H1 (cell line): ENCODE measurements at regions not wholly inside any gene's neighbourhood (a gene's known extent, or its start where the extent isn't known, plus 50 kb on each side); places are given as distances from the start of the nearest gene placed in this dataset.

Source experiments
- CTCF ChIA-PET: fragments of 300-600 bp; sonication (Branson Sonifier 250); formaldehyde crosslinking; loops from one replicate; lab custom pipeline; 2021; ENCODE audit not compliant: partially characterized antibody; lab: Charles Lee
- POLR2A ChIA-PET: fragments of 300-600 bp; sonication (Branson Sonifier 250); formaldehyde crosslinking; loops from one replicate; lab custom pipeline; 2021; ENCODE audit warnings: inconsistent platforms; ENCODE audit not compliant: partially characterized antibody; lab: Charles Lee
- DNase-seq, 2 experiments: peaks; one replicate each; pipeline versions ENCODE4 v3.0.0 to v3.0.0-alpha.2; 2010 to 2022; ENCODE audit warnings: low spot score in 2 of 2, low read depth in 1 of 2, mixed read lengths in 1 of 2
- FAIRE-seq: peaks from 2 replicates; lab custom pipeline; 2011; peaks lifted over from hg19 to GRCh38; lab: Jason Lieb, UNC
- H2AFZ ChIP-seq: 2 replicates; pipeline ENCODE4 v1.8.1; 2012; ENCODE audit warnings: low read length, inconsistent platforms
- H2AK5ac ChIP-seq: 2 replicates; pipeline ENCODE4 v1.6.1; 2013; ENCODE audit warnings: low read depth, low read length
- H2BK120ac ChIP-seq: replicated peaks from 2 replicates; pipeline ENCODE3; 2013; ENCODE audit warnings: low read depth, low read length, inconsistent platforms
- H2BK12ac ChIP-seq: 2 replicates; pipeline ENCODE4 v1.6.1; 2013; ENCODE audit warnings: low read depth, low read length
- H2BK15ac ChIP-seq: 2 replicates; pipeline ENCODE4 v1.6.1; 2013; ENCODE audit warnings: low read length
- H2BK20ac ChIP-seq: 2 replicates; pipeline ENCODE4 v1.6.1; 2013; ENCODE audit warnings: low read length
- H2BK5ac ChIP-seq: 2 replicates; pipeline ENCODE4 v1.6.1; 2013; ENCODE audit warnings: low read depth, low read length
- H3K14ac ChIP-seq: 2 replicates; pipeline ENCODE4 v1.6.1; 2013; ENCODE audit warnings: inconsistent platforms; ENCODE audit not compliant: insufficient read length
- H3K18ac ChIP-seq: 2 replicates; pipeline ENCODE4 v1.6.1; 2013; ENCODE audit warnings: low read length; ENCODE audit errors: extremely low read depth
- H3K23ac ChIP-seq: 2 replicates; pipeline ENCODE4 v1.6.1; 2013; ENCODE audit warnings: inconsistent platforms; ENCODE audit not compliant: insufficient read length
- H3K23me2 ChIP-seq: 2 replicates; pipeline ENCODE4 v1.6.1; 2013; ENCODE audit warnings: low read depth, low read length
- H3K27ac ChIP-seq: 2 replicates; pipeline ENCODE4 v1.6.1; 2011; ENCODE audit warnings: low read depth, low read length, inconsistent platforms
- H3K27me3 ChIP-seq, 4 experiments: replicated peaks in 1 of 4; 1 replicate in 1 of 4; 2 replicates in 3 of 4; pipeline versions ENCODE4 v1.6.1 to v1.8.1; 2011 to 2013; ENCODE audit warnings: low read length in 3 of 4, mild to moderate bottlenecking in 3 of 4, inconsistent platforms in 2 of 4, mixed read lengths in 2 of 4, moderate library complexity in 1 of 4; ENCODE audit not compliant: control insufficient read depth in 3 of 4, insufficient read depth in 3 of 4; ENCODE audit errors: extremely low read depth in 1 of 4
- H3K36me3 ChIP-seq, 4 experiments: 2 replicates each; pipeline versions ENCODE4 v1.6.1 to v1.8.1; 2011 to 2013; ENCODE audit warnings: mild to moderate bottlenecking in 4 of 4, low read length in 3 of 4, moderate library complexity in 2 of 4, control low read depth in 1 of 4, inconsistent platforms in 1 of 4; ENCODE audit not compliant: insufficient read depth in 4 of 4, control insufficient read depth in 2 of 4
- H3K4ac ChIP-seq: replicated peaks from 2 replicates; pipeline ENCODE3; 2013; ENCODE audit warnings: low read length, low read depth, mixed read lengths, inconsistent platforms; ENCODE audit not compliant: insufficient read length
- H3K4me1 ChIP-seq, 4 experiments: replicated peaks in 1 of 4; 1 replicate in 1 of 4; 2 replicates in 3 of 4; pipeline versions ENCODE4 v1.6.1 to v1.8.1; 2011 to 2013; ENCODE audit warnings: low read length in 3 of 4, inconsistent platforms in 2 of 4, mixed read lengths in 1 of 4; ENCODE audit not compliant: insufficient read depth in 4 of 4, control insufficient read depth in 3 of 4
- H3K4me2 ChIP-seq, 2 experiments: 2 replicates each; pipeline versions ENCODE4 v1.6.1 to v1.8.1; 2011 to 2013; ENCODE audit warnings: low read depth in 2 of 2, low read length in 2 of 2, control low read depth in 1 of 2, inconsistent platforms in 1 of 2, mild to moderate bottlenecking in 1 of 2; ENCODE audit not compliant: insufficient read depth in 1 of 2
- H3K4me3 ChIP-seq, 4 experiments: fragments of 200-600, 300-600 bp in 1 of 4; sonication (generic), shearing (Covaris generic), sonication (Bioruptor Twin) in 1 of 4; 2 replicates each; pipeline versions ENCODE4 v1.5.1 to v1.8.1; 2011 to 2016; ENCODE audit warnings: low read length in 4 of 4, low read depth in 3 of 4, control low read depth in 2 of 4, inconsistent platforms in 2 of 4, mild to moderate bottlenecking in 2 of 4, mixed read lengths in 1 of 4, moderate library complexity in 1 of 4; ENCODE audit not compliant: insufficient read depth in 2 of 4; ENCODE audit errors: extremely low read depth in 1 of 4
- H3K56ac ChIP-seq: replicated peaks from 2 replicates; pipeline ENCODE3; 2013; ENCODE audit warnings: low read depth, mild to moderate bottlenecking, mixed read lengths, low read length, inconsistent platforms; ENCODE audit not compliant: insufficient read length
- H3K79me1 ChIP-seq: 2 replicates; pipeline ENCODE4 v1.6.1; 2013; ENCODE audit warnings: low read depth, low read length, control low read depth
- H3K79me2 ChIP-seq, 2 experiments: 2 replicates each; pipeline versions ENCODE4 v1.6.1 to v1.8.1; 2012 to 2013; ENCODE audit warnings: low read length in 2 of 2, mild to moderate bottlenecking in 2 of 2, inconsistent platforms in 1 of 2; ENCODE audit not compliant: insufficient read depth in 2 of 2, control insufficient read depth in 1 of 2
- H3K9ac ChIP-seq, 4 experiments: replicated peaks in 1 of 4; 1 replicate in 1 of 4; 2 replicates in 3 of 4; pipeline versions ENCODE4 v1.6.1 to v1.8.1; 2011 to 2013; ENCODE audit warnings: low read depth in 3 of 4, low read length in 3 of 4, control low read depth in 2 of 4, mild to moderate bottlenecking in 2 of 4, moderate library complexity in 2 of 4, inconsistent platforms in 1 of 4; ENCODE audit errors: extremely low read depth in 1 of 4
- H3K9me3 ChIP-seq, 2 experiments: 2 replicates each; pipeline versions ENCODE4 v1.6.1 to v1.8.1; 2012 to 2013; ENCODE audit warnings: mild to moderate bottlenecking in 2 of 2, moderate library complexity in 2 of 2, control low read depth in 1 of 2, inconsistent platforms in 1 of 2, low read depth in 1 of 2, low read length in 1 of 2, mixed read lengths in 1 of 2; ENCODE audit not compliant: insufficient read depth in 2 of 2
- H4K20me1 ChIP-seq, 2 experiments: replicated peaks in 1 of 2; 2 replicates each; pipeline versions ENCODE3 to v1.8.1; 2011 to 2013; ENCODE audit warnings: inconsistent platforms in 2 of 2, low read length in 2 of 2, mild to moderate bottlenecking in 1 of 2; ENCODE audit not compliant: insufficient read depth in 2 of 2, control insufficient read depth in 1 of 2
- H4K5ac ChIP-seq: 2 replicates; pipeline ENCODE4 v1.6.1; 2013; ENCODE audit warnings: low read length, low read depth, mixed read lengths, inconsistent platforms; ENCODE audit not compliant: insufficient read length
- H4K8ac ChIP-seq: 2 replicates; pipeline ENCODE4 v1.8.0; 2013; ENCODE audit warnings: mild to moderate bottlenecking, moderate library complexity, low read length, inconsistent platforms; ENCODE audit not compliant: insufficient read depth; ENCODE audit errors: extremely low read depth
- H4K91ac ChIP-seq: replicated peaks from 2 replicates; pipeline ENCODE3; 2013; ENCODE audit warnings: low read length, mixed read lengths, inconsistent platforms; ENCODE audit not compliant: insufficient read length
- CBX8 ChIP-seq: fragments of 300-800, 300-1000 bp; sonication (generic); IDR thresholded peaks from 2 replicates; pipeline ENCODE4 v1.7.1; 2016; ENCODE audit warnings: low read depth, low read length, borderline replicate concordance
- POU5F1 ChIP-seq: IDR thresholded peaks from 2 replicates; pipeline ENCODE4 v1.6.1; 2011; ENCODE audit warnings: low read depth, mild to moderate bottlenecking, low read length, moderate library complexity
- RFX5 ChIP-seq: IDR thresholded peaks from 2 replicates; pipeline ENCODE4 v1.6.1; 2011; ENCODE audit warnings: low read depth, low read length, improper control_type of control experiment, borderline replicate concordance
- SP1 ChIP-seq: IDR thresholded peaks from 2 replicates; pipeline ENCODE4 v1.6.1; 2011; ENCODE audit warnings: low read depth, low read length
- TAF7 ChIP-seq: optimal IDR thresholded peaks from 2 replicates; pipeline ENCODE3; 2011; ENCODE audit warnings: low read depth, mild to moderate bottlenecking, inconsistent platforms, low read length, moderate library complexity, borderline replicate concordance
- WGBS, 2 experiments: shearing (Covaris generic) in 1 of 2; methylation state at CpG; one replicate each; pipeline versions ENCODE4 v1.1.6 to v1.1.7; 2013 to 2015; ENCODE audit warnings: low lambda C conversion rate in 2 of 2, mixed read lengths in 2 of 2, inconsistent platforms in 1 of 2, low coverage in 1 of 2, missing lambda C conversion rate in 1 of 2; ENCODE audit not compliant: insufficient replicate concordance in 2 of 2, insufficient coverage in 1 of 2, insufficient read length in 1 of 2; ENCODE audit errors: extremely low coverage in 1 of 2, missing lambda C conversion rate in 1 of 2; 5-methylcytosine and 5-hydroxymethylcytosine counted together
- TF ChIP-seq, protein P1 (sequence below): IDR thresholded peaks from 2 replicates; pipeline ENCODE4 v1.6.1; 2012; ENCODE audit warnings: low read length, inconsistent platforms
- TF ChIP-seq, protein P2 (sequence below): IDR thresholded peaks from 2 replicates; pipeline ENCODE4 v1.6.1; 2012; ENCODE audit warnings: inconsistent platforms

DNA sequence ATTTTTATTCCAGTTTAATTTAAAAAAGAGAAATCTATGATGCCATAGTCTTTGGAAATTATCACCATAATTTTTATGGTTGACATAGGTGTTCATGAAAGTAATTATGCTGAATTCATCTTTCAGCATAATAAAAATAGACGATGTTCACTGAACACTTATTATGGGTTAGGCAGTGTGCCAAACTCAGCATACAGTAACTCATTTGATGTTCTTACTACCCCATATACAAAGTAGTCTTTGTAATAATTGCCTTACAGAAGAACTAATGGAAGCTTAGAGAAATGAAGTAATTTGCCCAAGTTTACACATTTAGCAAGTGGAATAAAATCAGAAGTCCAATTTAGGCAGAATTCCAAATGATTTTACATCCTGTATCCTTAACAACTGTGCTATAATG, 852.2 kb upstream of the GOT2 start:
- H2BK5ac ChIP-seq: no peak overlapping the region
- no peaks in the 10 kb centered on the region for H3K36me3 ChIP-seq
- no peak overlapping the region for H3K4me3 ChIP-seq
- no peak overlapping the region for H2BK120ac ChIP-seq
- H3K4me1 ChIP-seq: no peaks in the 10 kb centered on the region
- no peak overlapping the region for H2AFZ ChIP-seq
- TF ChIP-seq CBX8 (no peak), SP1 (no peak), POU5F1 (no peak), TAF7 (no peak), RFX5 (no peak)
- TF ChIP-seq, protein P1, sequence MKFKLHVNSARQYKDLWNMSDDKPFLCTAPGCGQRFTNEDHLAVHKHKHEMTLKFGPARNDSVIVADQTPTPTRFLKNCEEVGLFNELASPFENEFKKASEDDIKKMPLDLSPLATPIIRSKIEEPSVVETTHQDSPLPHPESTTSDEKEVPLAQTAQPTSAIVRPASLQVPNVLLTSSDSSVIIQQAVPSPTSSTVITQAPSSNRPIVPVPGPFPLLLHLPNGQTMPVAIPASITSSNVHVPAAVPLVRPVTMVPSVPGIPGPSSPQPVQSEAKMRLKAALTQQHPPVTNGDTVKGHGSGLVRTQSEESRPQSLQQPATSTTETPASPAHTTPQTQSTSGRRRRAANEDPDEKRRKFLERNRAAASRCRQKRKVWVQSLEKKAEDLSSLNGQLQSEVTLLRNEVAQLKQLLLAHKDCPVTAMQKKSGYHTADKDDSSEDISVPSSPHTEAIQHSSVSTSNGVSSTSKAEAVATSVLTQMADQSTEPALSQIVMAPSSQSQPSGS: no peak
- TF ChIP-seq, protein P2, sequence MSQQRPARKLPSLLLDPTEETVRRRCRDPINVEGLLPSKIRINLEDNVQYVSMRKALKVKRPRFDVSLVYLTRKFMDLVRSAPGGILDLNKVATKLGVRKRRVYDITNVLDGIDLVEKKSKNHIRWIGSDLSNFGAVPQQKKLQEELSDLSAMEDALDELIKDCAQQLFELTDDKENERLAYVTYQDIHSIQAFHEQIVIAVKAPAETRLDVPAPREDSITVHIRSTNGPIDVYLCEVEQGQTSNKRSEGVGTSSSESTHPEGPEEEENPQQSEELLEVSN: no peak
- no peak overlapping the region for H4K91ac ChIP-seq
- H3K79me2 ChIP-seq: no peaks in the 10 kb centered on the region
- H3K9ac ChIP-seq: no peak overlapping the region
- no peak overlapping the region for H3K4ac ChIP-seq
- H3K23ac ChIP-seq: no peak overlapping the region
- FAIRE-seq: no peak
- no peak overlapping the region for H4K8ac ChIP-seq
- no peaks in the 10 kb centered on the region for H4K20me1 ChIP-seq
- H2BK20ac ChIP-seq: no peak overlapping the region
- H3K79me1 ChIP-seq: no peaks in the 10 kb centered on the region
- no peak overlapping the region for H3K4me2 ChIP-seq
- H3K56ac ChIP-seq: no peak overlapping the region
- H3K27ac ChIP-seq: no peak overlapping the region
- H2BK12ac ChIP-seq: no peak overlapping the region
- H2AK5ac ChIP-seq: no peak overlapping the region
- ChIA-PET POLR2A (no interaction called here), CTCF (no interaction called here)
- H3K23me2 ChIP-seq: peaks cover 1% of the 10 kb centered on the region; the same call in 1 of the 2 replicates
- no peak overlapping the region for H4K5ac ChIP-seq
- H3K9me3 ChIP-seq: no peaks in the 10 kb centered on the region
- H3K14ac ChIP-seq: no peak overlapping the region
- 95% methylated on average over 1 of the region's 1 CpG; no CpG with 5 or more reads in 1 of the 2 experiments for WGBS, 2 experiments
- no peak overlapping the region for H2BK15ac ChIP-seq
- H3K18ac ChIP-seq: no peak overlapping the region
- H3K27me3 ChIP-seq: no peaks in the 10 kb centered on the region
- DNase-seq: no peak
